GM21786 (cell line): ENCODE measurements at regions not wholly inside any gene's neighbourhood (a gene's known extent, or its start where the extent isn't known, plus 50 kb on each side); places are given as distances from the start of the nearest gene placed in this dataset.
A peak's percentile ranks its signal among the peaks of the same experiment; 100 is the strongest.

Experiments used
- ATAC-seq: cut with Tn5 transposase; IDR thresholded peaks from one replicate; pipeline ENCODE4 v1.9.1; 2021; ENCODE audit not compliant: unreplicated experiment

GRCh38 chr2:185145316-185146121, 547.2 kb downstream of the ZNF804A start:
- ATAC-seq: no peak

DNA sequence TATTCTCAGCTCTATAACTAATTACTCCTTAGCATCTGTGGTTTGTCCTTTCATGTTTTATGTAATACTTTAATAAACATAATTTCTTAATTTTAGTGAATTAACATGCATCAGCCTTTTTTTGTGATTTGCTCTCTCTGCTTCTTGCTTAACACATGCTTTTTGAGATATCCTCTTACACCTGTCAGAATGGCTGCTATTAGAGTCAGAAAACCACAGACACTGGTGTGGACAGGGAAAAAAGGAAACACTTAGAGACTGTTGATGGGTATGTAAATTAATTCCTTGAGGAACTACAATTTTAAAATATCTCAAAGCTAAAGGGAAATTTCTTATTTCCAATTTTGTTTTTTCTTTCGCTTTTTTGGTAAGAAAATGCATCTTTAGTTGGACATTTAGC, 549.0 kb downstream of the ZNF804A start:
- ATAC-seq: no peak

DNA sequence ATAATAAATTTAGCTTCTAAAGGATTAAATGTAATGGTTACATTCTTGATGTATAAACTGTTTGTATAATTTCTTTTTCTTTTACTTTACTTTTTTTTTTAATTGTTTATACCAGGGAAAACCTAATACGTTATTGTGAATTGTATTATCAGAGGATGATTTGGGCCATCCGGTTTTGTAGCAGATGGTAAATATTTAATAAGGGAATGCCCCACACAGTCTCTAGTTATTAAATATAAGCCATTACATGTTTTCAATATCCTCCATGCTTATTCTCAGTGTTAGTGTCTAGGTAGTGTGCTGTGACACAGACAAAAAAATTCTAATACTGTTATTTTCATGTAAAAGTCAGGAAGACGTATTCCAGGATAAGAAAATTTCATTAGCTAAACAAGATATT, 553.9 kb downstream of the ZNF804A start:
- no peak for ATAC-seq

- ATAC-seq: no peak
Measured at GRCh38 chr2:185161701-185162100, 563.4 kb downstream of the ZNF804A start.

GRCh38 chr2:185174353-185174752, 564.3 kb upstream of the FSIP2 start:
- ATAC-seq: no peak

GRCh38 chr2:185179743-185180142, 558.9 kb upstream of the FSIP2 start:
- ATAC-seq: no peak

GRCh38 chr2:185181901-185182300, 556.7 kb upstream of the FSIP2 start:
- ATAC-seq: no peak

DNA sequence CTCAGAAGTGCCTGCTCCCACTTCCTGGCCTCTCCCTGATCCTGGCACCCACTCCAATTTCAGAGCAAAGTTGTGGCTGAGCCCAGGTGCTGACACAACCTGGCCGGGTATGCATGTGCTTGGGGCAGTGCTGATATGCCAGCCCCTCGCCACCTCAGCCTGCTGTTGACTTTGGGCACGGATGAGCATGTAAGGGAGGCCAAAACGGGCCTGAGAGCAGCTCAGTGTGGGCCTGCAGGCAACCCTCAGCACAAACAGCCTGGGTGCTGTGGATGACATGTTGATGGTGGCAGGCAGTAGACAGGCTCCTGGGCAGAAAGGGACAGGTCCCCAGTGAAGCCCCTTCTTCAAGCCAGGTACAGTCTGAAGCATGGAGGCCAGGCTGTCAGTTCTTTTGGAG, 553.6 kb upstream of the FSIP2 start:
- ATAC-seq: no peak

GRCh38 chr2:185187421-185187820, 551.2 kb upstream of the FSIP2 start:
- ATAC-seq: no peak

GRCh38 chr2:185188656-185189055, 549.9 kb upstream of the FSIP2 start:
- no peak for ATAC-seq

GRCh38 chr2:185201063-185201462, 537.5 kb upstream of the FSIP2 start:
- ATAC-seq: no peak

- no peak for ATAC-seq
Measured at GRCh38 chr2:185202381-185202780, 536.2 kb upstream of the FSIP2 start.

DNA sequence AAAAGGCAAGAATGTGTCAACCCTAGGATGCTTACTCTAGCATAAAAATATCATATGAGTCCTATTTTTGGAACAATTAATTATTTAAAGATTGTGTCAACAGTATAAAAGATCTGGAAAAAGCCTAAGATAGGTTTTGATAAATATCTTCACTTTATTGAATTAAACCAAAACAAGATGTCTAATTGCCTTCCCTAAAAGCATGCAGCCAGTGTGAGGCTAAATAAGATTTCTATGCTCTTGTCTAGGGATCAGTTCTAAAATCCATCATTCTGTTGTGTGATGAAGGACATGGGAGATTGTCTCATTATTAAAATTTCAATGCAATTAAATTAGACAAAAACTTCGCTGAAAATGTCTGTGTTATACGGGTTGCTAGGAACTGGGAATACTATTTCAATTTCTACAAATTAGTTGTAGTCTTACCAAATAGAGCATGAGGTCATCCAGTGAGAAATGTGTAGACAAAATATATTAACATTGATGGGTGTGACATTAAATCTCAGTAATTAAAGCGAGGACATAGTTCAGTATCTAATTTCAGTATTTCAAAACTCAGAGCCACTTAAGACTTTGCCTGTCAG, 535.6 kb upstream of the FSIP2 start:
- ATAC-seq: no peak

DNA sequence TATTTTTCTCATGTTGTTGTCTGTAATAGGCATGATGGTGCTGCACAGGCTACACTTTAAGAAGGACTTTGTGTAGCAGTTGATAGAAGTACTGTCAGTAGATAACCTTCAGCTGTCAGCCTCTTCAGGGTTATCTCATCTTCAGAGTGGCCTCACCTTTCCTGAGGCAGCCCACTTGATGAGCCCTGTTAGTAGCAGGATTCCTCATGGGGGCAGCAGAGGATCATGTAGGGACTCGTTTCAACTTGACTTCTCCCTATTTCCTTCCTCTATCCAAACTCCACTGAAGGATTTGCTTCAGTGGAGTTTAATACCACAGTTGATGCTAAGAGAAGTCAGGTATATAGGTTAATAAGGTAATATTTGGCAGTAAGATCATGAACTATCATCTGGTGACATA, 530.3 kb upstream of the FSIP2 start:
- ATAC-seq: peak; percentile 58

GRCh38 chr2:185215497-185215896, 523.1 kb upstream of the FSIP2 start:
- peak; percentile 63 for ATAC-seq

- no peak for ATAC-seq
Measured at GRCh38 chr2:185219981-185220380, 518.6 kb upstream of the FSIP2 start.

GRCh38 chr2:185222311-185222710, 516.3 kb upstream of the FSIP2 start:
- no peak for ATAC-seq

DNA sequence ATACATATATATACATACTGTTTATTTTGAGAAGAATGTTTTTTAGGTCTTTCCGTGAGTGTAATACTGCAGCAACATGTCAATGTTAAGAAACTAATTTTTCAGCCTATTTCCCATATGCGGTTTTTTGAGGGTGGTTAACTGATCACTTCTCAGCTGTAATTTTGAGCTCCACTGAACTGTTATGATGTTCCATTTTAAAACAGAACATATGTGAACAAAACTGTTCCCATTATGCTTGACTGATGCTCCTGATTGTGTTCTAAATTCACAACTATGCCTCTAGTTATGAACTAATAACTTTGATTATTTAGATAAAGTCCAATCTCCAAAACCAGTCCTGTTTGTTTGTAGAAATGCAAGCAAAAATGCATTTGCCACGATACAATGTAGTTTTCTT, 511.2 kb upstream of the FSIP2 start:
- ATAC-seq: no peak

GRCh38 chr2:185239491-185239890, 499.1 kb upstream of the FSIP2 start:
- ATAC-seq: no peak

DNA sequence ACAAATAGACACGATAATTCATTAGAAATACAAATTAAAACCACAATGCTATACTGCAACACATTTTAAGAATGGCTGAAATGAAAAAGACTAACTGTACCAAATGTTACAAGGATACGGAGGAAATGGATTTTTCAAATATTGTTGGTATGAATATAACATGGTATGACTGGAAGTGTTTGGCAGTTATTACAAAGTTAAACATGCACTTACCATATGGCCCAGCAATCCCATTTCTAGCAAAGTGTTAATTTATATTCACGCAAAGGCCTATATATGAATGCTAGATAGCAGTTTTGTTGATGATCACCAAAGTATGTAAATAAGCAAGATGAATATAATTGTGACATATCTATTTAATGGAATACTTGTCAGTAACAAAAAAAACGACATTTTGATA, 497.8 kb upstream of the FSIP2 start:
- ATAC-seq: no peak

- ATAC-seq: no peak
Measured at GRCh38 chr2:185241556-185241955, 497.0 kb upstream of the FSIP2 start.

- no peak for ATAC-seq
Measured at GRCh38 chr2:185242462-185242861, 496.1 kb upstream of the FSIP2 start.

DNA sequence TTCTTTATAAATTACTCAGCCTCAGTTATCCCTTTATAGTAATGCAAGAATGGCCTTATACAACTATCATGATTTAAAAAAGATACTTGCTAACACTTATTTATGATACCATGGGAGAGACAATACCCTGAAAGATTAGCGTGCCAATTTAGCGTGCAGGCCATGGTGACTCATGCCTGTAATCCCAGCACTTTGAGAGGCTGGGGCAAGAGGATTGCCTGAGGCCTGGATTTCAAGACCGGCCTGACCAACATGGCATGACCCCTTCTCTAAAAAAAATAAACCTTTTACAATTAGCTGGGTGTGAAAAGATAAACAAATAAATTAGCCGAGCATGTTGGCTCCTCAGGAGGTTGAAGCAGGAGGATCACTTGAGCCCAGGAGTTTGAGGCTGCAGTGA, 493.4 kb upstream of the FSIP2 start:
- no peak for ATAC-seq
